Ishikawa (cell line): ENCODE measurements at regions not wholly inside any gene's neighbourhood (a gene's known extent, or its start where the extent isn't known, plus 50 kb on each side); places are given as distances from the start of the nearest gene placed in this dataset.

Source experiments
- CEBPB ChIP-seq: IDR thresholded peaks from 2 replicates; pipeline ENCODE4 v1.6.1; 2012
- CREB1 ChIP-seq: IDR thresholded peaks from 2 replicates; pipeline ENCODE4 v1.6.1; 2012; ENCODE audit warnings: low read depth
- EGR1 ChIP-seq: IDR thresholded peaks from 2 replicates; pipeline ENCODE4 v1.6.1; 2012
- EP300 ChIP-seq: IDR thresholded peaks from 2 replicates; pipeline ENCODE4 v1.6.1; 2012; ENCODE audit warnings: borderline replicate concordance
- MAX ChIP-seq: IDR thresholded peaks from 2 replicates; pipeline ENCODE4 v1.6.1; 2012
- NFIC ChIP-seq: IDR thresholded peaks from 2 replicates; pipeline ENCODE4 v1.6.1; 2012
- RAD21 ChIP-seq: IDR thresholded peaks from 2 replicates; pipeline ENCODE4 v1.6.1; 2012; ENCODE audit warnings: low read depth
- TAF1 ChIP-seq: IDR thresholded peaks from 2 replicates; pipeline ENCODE4 v1.6.1; 2012; ENCODE audit warnings: low read depth, mild to moderate bottlenecking
- TEAD4 ChIP-seq: IDR thresholded peaks from 2 replicates; pipeline ENCODE4 v1.6.1; 2012
- USF1 ChIP-seq: IDR thresholded peaks from 2 replicates; pipeline ENCODE4 v1.6.1; 2012
- YY1 ChIP-seq: IDR thresholded peaks from 2 replicates; pipeline ENCODE4 v1.6.1; 2012; ENCODE audit warnings: low read depth
- ZBTB7A ChIP-seq: IDR thresholded peaks from 2 replicates; pipeline ENCODE4 v1.6.1; 2012; ENCODE audit warnings: low read depth

GRCh38 chr16:74168445-74168844 is 128.2 kb upstream of the PSMD7 start:
- TF ChIP-seq EGR1 (no peak), TAF1 (no peak), USF1 (no peak), MAX (no peak), CREB1 (no peak), NFIC (no peak), EP300 (no peak), TEAD4 (no peak), YY1 (no peak), RAD21 (no peak), CEBPB (no peak), ZBTB7A (no peak)
